Type B pancreatic cell (in vitro differentiated cells): ENCODE measurements at regions not wholly inside any gene's neighbourhood (a gene's known extent, or its start where the extent isn't known, plus 50 kb on each side); places are given as distances from the start of the nearest gene placed in this dataset.
"Not testable (repeated sequence)": the region's sequence is repeated elsewhere in the genome, so short reads cannot be mapped to it uniquely, and the experiment has no call there.

ENCODE experiments used
- DNase-seq: peaks from one replicate; pipeline ENCODE4 v3.0.0; 2021; ENCODE audit warnings: mixed read lengths; ENCODE audit not compliant: unreplicated experiment; ENCODE audit errors: extremely low spot score
- H3K27ac Mint-ChIP-seq: 2 replicates; pipeline ENCODE4 v1.8.0; 2021; ENCODE audit warnings: mild to moderate bottlenecking, mixed read lengths
- H3K27me3 Mint-ChIP-seq: 2 replicates; pipeline ENCODE4 v1.8.0; 2021; ENCODE audit warnings: mixed read lengths
- H3K36me3 Mint-ChIP-seq: 2 replicates; pipeline ENCODE4 v1.8.0; 2021; ENCODE audit warnings: mixed read lengths
- H3K4me1 Mint-ChIP-seq: one replicate; pipeline ENCODE4 v1.8.0; 2021; ENCODE audit warnings: mixed read lengths; ENCODE audit not compliant: unreplicated experiment
- H3K4me3 Mint-ChIP-seq: 2 replicates; pipeline ENCODE4 v1.8.0; 2021; ENCODE audit warnings: mild to moderate bottlenecking, mixed read lengths
- H3K9me3 Mint-ChIP-seq: 2 replicates; pipeline ENCODE4 v1.8.0; 2021; ENCODE audit warnings: mixed read lengths

DNA sequence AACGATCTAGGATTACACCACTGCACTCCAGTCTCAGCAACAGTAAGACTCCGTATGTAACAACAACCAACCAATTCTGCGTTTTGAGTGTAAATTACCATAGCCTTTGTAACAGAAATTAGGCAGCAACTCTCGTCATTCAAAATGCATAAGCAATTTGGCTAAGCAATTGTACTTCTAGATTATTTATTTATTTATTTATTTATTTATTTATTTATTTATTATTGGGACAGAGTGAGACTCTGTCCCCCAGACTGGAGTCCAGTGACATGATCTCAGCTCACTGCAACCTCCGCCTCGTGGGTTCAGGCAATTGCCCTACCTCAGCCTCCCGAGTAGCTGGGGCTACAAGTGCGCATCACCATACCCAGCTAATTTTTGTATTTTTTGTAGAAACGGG, 217.7 kb downstream of the POTEG start:
- not testable (repeated sequence) for H3K27ac Mint-ChIP-seq, H3K4me3 Mint-ChIP-seq, H3K9me3 Mint-ChIP-seq, H3K27me3 Mint-ChIP-seq, DNase-seq, H3K4me1 Mint-ChIP-seq, H3K36me3 Mint-ChIP-seq

DNA sequence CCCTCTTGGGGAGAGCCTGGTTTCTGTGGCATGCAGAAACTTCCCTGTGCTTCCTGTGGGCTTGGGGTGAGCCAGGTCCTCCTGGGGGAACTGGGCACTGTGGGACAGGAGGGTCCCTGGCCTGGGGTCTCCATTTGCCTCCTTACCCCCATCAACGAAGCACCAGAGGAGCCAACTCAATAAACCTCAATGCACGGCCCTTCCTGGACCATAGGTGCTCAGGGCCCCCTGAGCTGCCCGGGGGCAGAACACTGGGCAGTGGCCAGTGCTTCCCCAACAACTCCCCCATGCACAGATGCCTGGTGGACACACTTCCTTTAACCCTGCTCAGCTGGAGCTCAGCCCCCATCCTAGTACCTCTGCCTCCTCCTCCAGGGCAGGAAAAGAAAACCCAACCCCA, 214.7 kb downstream of the POTEG start:
- not testable (repeated sequence) for H3K36me3 Mint-ChIP-seq, H3K27ac Mint-ChIP-seq, H3K4me1 Mint-ChIP-seq, H3K4me3 Mint-ChIP-seq, H3K27me3 Mint-ChIP-seq, H3K9me3 Mint-ChIP-seq, DNase-seq

DNA sequence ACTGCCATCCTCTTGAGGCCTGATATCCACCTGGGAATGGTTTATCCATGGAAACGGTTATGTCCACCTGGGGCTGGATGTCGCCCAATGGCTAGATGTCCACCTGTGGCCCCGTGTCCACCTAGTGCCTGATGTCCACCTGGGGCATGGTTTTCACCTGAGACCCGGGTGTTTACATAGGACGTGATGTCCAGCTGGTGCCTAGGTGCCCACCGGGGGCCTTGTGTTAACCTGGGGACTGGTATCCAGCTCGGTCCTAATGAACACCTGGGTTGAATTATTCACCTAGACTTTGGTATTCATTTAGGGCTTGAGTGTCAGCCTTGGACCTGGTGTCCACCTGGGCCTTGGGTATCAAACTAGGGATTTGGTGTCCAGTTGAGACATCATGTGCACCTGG, 202.7 kb downstream of the POTEG start:
- peak; percentile 18 for DNase-seq
- H3K27ac Mint-ChIP-seq, H3K4me3 Mint-ChIP-seq, H3K27me3 Mint-ChIP-seq, H3K4me1 Mint-ChIP-seq, H3K36me3 Mint-ChIP-seq, H3K9me3 Mint-ChIP-seq: not testable (repeated sequence)

- H3K27me3 Mint-ChIP-seq, H3K27ac Mint-ChIP-seq, H3K4me3 Mint-ChIP-seq, H3K36me3 Mint-ChIP-seq, DNase-seq, H3K9me3 Mint-ChIP-seq, H3K4me1 Mint-ChIP-seq: not testable (repeated sequence)
Observed at GRCh38 chr14:19234059-19234458, 200.1 kb downstream of the POTEG start.

- not testable (repeated sequence) for H3K27ac Mint-ChIP-seq, H3K4me1 Mint-ChIP-seq, H3K4me3 Mint-ChIP-seq, DNase-seq, H3K27me3 Mint-ChIP-seq, H3K36me3 Mint-ChIP-seq, H3K9me3 Mint-ChIP-seq
Observed at GRCh38 chr14:19237656-19238055, 196.5 kb downstream of the POTEG start.

DNA sequence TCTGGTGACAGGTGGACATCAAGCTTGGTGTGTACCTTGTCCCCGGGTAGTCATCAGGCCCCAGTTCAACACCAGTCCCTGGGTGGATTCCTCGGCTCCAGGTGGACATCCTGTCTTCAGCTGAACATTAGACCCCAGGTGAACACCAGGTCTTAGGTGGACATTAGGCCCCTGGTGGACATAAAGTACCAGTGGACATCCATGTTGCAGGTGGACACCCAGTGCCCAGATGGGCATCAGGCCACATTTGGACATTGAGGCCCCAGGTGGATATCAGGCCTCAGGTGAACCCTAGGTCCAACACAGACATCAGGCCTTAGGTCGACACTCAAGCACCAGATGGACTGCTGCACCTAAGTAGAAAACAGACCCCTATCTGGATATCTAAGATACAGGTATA, 195.6 kb downstream of the POTEG start:
- not testable (repeated sequence) for DNase-seq, H3K9me3 Mint-ChIP-seq, H3K27ac Mint-ChIP-seq, H3K36me3 Mint-ChIP-seq, H3K4me1 Mint-ChIP-seq, H3K27me3 Mint-ChIP-seq, H3K4me3 Mint-ChIP-seq

DNA sequence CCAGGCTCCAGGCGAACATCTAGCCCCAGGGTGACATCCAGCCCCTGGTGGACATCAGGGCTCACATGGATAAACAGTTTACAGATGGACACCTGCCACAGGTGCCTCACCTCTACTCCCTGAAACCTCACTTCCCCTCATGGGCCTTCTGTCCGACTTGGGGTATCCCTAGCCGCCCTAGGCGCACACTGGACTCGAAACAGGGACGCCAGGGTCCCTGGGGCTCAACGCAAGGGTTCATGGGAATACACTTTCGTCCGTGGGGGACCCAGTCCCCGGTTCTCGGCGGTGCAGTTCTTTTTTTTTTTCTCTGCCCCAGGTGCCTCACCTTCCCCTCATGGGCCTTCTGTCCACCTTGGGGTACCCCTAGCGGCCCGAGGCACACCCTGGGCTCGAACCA, 194.2 kb downstream of the POTEG start:
- not testable (repeated sequence) for H3K27ac Mint-ChIP-seq, H3K27me3 Mint-ChIP-seq, H3K4me1 Mint-ChIP-seq, H3K36me3 Mint-ChIP-seq, H3K4me3 Mint-ChIP-seq, DNase-seq, H3K9me3 Mint-ChIP-seq

DNA sequence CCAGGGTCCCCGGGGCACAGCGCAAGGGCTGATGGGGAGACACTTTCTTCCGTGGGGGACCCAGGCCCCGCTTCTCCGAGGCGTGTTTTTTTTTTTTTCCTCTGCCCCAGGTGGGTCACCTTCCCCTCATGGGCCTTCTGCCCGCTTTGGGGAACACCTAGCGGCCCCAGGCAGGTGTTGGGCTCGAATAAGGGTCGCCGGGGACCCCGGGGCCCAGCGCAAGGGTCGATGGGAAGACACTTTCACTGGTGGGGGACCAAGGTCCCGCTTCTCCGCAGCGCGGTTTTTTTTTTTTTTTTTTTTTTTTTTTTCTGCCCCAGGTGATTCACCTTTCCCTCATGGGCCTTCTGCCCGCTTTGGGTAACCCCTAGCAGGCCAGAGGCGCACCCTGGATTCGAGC, 193.8 kb downstream of the POTEG start:
- not testable (repeated sequence) for H3K4me3 Mint-ChIP-seq, H3K27ac Mint-ChIP-seq, H3K9me3 Mint-ChIP-seq, DNase-seq, H3K36me3 Mint-ChIP-seq, H3K4me1 Mint-ChIP-seq, H3K27me3 Mint-ChIP-seq

DNA sequence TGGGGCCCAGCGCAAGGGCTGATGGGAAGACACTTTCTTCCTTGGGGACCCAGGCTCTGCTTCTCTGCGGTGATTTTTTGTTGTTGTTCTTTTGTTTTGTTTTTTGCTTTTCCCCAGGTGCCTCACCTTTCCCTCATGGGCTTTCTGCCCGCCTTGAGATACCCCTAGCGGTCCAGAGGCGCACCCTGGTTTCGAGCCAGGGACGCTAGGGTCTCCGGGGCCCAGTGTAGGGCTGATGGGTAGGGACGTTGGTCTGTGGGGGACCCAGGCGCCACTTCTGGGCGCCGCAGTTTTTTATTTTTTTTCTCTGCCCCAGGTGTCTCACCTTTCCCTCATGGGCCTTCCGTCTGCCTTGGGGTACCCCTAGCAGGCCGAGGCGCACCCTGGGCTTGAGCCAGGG, 192.7 kb downstream of the POTEG start:
- H3K9me3 Mint-ChIP-seq, H3K36me3 Mint-ChIP-seq, H3K27ac Mint-ChIP-seq, H3K27me3 Mint-ChIP-seq, H3K4me3 Mint-ChIP-seq, H3K4me1 Mint-ChIP-seq, DNase-seq: not testable (repeated sequence)

DNA sequence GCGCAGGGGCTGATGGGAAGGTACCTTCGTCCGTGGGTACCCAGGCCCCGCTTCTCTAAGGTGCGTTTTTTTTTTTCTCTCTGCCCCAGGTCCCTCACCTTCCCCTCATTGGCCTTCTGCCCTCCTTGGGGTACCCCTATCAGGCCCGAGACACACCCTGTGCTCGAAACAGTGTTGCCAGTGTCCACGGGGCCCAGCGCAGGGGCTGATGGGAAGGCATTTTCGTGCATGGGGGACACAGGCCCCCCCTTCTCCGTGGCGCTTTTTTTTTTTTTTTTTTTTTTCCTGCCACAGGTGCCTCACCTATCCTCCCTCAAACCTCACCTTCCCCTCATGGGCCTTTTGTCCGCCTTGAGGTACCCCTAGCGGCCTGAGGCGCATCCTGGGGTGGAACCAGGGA, 191.6 kb downstream of the POTEG start:
- not testable (repeated sequence) for H3K9me3 Mint-ChIP-seq, H3K4me3 Mint-ChIP-seq, H3K4me1 Mint-ChIP-seq, H3K27me3 Mint-ChIP-seq, H3K36me3 Mint-ChIP-seq, H3K27ac Mint-ChIP-seq
- DNase-seq = peak; percentile 29

GRCh38 chr14:19266908-19267307, 167.2 kb downstream of the POTEG start:
- H3K27me3 Mint-ChIP-seq, H3K36me3 Mint-ChIP-seq, H3K4me1 Mint-ChIP-seq, H3K27ac Mint-ChIP-seq, DNase-seq, H3K9me3 Mint-ChIP-seq, H3K4me3 Mint-ChIP-seq: not testable (repeated sequence)

DNA sequence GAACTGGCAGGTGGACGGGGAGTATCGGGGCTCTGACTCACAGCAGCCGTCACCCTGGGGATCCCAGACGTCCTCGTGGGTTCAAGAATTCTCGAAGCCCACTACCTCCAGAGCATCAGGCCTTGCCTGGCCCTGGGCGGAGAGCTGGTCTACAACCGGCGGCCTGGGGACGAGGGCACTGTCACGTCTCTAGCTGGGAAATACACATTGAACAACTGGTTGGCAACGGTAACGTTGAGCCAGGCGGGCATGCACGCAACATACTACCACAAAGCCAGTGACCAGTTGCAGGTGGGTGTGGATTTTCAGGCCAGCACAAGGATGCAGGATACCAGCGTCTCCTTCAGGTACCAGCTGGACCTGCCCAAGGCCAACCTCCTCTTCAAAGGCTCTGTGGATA, 166.5 kb downstream of the POTEG start:
- DNase-seq, H3K36me3 Mint-ChIP-seq, H3K9me3 Mint-ChIP-seq: not testable (repeated sequence)

GRCh38 chr14:19268047-19268627, 166.0 kb downstream of the POTEG start:
- not testable (repeated sequence) for H3K9me3 Mint-ChIP-seq, H3K36me3 Mint-ChIP-seq, H3K4me1 Mint-ChIP-seq, H3K4me3 Mint-ChIP-seq, H3K27me3 Mint-ChIP-seq, H3K27ac Mint-ChIP-seq, DNase-seq

More for the DNA sequence above, 166.5 kb downstream of the POTEG start:
- not testable (repeated sequence) for H3K4me1 Mint-ChIP-seq, H3K27ac Mint-ChIP-seq, H3K27me3 Mint-ChIP-seq, H3K4me3 Mint-ChIP-seq

DNA sequence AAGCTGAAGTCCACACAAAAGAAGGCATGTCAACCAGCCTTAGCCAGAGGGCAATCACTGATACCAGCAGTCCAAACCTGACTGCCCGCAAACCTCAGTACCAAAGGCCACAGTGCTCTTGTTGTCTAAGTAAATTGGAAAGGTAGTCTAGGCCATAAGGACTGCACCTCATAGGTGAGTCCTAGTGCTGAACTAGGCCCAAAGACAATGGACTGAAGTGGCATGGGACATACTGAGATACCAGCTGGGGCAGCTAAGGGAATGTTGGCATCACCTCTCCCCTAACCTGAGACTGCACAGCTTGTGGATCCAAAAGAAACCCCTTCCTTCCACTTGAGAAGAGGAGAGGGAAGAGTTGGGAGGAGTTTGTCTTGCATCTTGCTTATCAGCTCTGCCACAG, 161.9 kb downstream of the POTEG start:
- not testable (repeated sequence) for H3K4me1 Mint-ChIP-seq, H3K36me3 Mint-ChIP-seq, H3K27ac Mint-ChIP-seq, H3K4me3 Mint-ChIP-seq, H3K27me3 Mint-ChIP-seq, H3K9me3 Mint-ChIP-seq, DNase-seq

DNA sequence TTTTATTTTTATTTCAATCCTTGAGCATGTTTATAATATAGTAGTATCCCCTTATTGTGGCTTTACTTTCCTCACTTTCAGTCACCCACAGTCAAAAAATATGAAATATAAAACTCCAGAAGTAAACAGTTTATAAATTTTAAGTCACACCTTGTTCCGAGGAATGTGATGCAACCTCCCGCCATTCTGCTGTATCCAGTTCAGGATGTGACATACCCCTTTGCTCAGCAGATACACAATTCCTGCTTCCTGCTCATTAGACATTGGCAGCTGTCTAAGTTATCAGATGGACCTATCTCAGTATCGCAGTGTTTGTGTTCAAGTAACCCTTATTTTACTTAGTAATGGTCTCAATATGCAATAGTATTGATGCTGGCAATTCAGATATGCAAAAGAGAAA, 144.5 kb downstream of the POTEG start:
- H3K27me3 Mint-ChIP-seq, H3K36me3 Mint-ChIP-seq, H3K4me1 Mint-ChIP-seq, H3K4me3 Mint-ChIP-seq, H3K9me3 Mint-ChIP-seq, DNase-seq, H3K27ac Mint-ChIP-seq: not testable (repeated sequence)
